WI38 (cell line): ENCODE measurements at regions not wholly inside any gene's neighbourhood (a gene's known extent, or its start where the extent isn't known, plus 50 kb on each side); places are given as distances from the start of the nearest gene placed in this dataset.
"Not testable (repeated sequence)": the region's sequence is repeated elsewhere in the genome, so short reads cannot be mapped to it uniquely, and the experiment has no call there.

ENCODE experiments used
- H3K4me3 ChIP-seq: 2 replicates; pipeline ENCODE4 v1.5.1; 2011; ENCODE audit warnings: low read depth, mild to moderate bottlenecking, control low read depth, low read length
- CTCF ChIP-seq: IDR thresholded peaks from 2 replicates; pipeline ENCODE4 v1.5.1; 2012; ENCODE audit warnings: low read depth, mild to moderate bottlenecking, control low read depth, low read length

- H3K4me3 ChIP-seq = no peak overlapping the region
- TF ChIP-seq CTCF = no peak
Measured at GRCh38 chr6:4662886-4663285, 113.3 kb upstream of the CDYL start.

GRCh38 chr6:4661391-4661790, 114.8 kb upstream of the CDYL start:
- no peak overlapping the region for H3K4me3 ChIP-seq
- TF ChIP-seq CTCF = no peak

- H3K4me3 ChIP-seq = no peak overlapping the region
- TF ChIP-seq CTCF = no peak
Measured at GRCh38 chr6:4660377-4661321, 115.6 kb upstream of the CDYL start.

- H3K4me3 ChIP-seq = not testable (repeated sequence)
Measured at GRCh38 chr6:4659719-4660118, 116.5 kb upstream of the CDYL start.

- no peak for TF ChIP-seq CTCF
Measured at GRCh38 chr6:4658486-4658885, 117.7 kb upstream of the CDYL start.

GRCh38 chr6:4656106-4656505, 120.1 kb upstream of the CDYL start:
- no peak for TF ChIP-seq CTCF
- H3K4me3 ChIP-seq = no peak overlapping the region

More at GRCh38 chr6:4658486-4658885, 117.7 kb upstream of the CDYL start:
- H3K4me3 ChIP-seq = no peak overlapping the region

GRCh38 chr6:4655196-4656025, 120.8 kb upstream of the CDYL start:
- no peak overlapping the region for H3K4me3 ChIP-seq
- no peak for TF ChIP-seq CTCF
